ENCODE measurements at regions not wholly inside any gene's neighbourhood (a gene's known extent, or its start where the extent isn't known, plus 50 kb on each side); places are given as distances from the start of the nearest gene placed in this dataset.

DNA sequence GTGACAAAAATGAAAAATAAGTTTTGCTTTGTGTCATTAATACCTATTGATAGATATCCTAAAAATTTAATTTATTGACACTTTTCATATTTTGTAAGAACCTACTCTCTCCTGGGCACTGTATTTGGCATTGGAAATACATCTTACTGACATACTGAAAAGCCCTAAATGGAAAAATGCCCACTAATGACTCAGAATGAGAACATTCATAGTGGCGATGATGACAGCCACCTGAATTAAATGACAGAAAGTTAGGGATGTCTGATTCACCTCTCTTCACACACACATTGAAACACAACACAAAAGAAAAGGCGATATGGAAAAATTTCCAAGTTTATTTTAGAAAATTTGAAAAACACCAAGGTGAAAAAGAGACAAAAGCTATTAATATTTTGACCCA, 992.3 kb downstream of the STPG2 start:
- no peaks in the 10 kb centered on the region for H3K36me3 ChIP-seq (ENCODE audit: insufficient read depth, low read length)
- H2AFZ ChIP-seq (ENCODE audit: low read length): no peak overlapping the region
- H3K9me3 ChIP-seq (ENCODE audit: insufficient read depth, low read depth, low read length): no peaks in the 10 kb centered on the region
- no peaks in the 10 kb centered on the region for H3K4me1 ChIP-seq (ENCODE audit: insufficient read depth, low read length, poor library complexity, severe bottlenecking)
- no peak overlapping the region for H3K9ac ChIP-seq (ENCODE audit: low read depth, low read length, poor library complexity, severe bottlenecking)
- TF ChIP-seq, protein P1, sequence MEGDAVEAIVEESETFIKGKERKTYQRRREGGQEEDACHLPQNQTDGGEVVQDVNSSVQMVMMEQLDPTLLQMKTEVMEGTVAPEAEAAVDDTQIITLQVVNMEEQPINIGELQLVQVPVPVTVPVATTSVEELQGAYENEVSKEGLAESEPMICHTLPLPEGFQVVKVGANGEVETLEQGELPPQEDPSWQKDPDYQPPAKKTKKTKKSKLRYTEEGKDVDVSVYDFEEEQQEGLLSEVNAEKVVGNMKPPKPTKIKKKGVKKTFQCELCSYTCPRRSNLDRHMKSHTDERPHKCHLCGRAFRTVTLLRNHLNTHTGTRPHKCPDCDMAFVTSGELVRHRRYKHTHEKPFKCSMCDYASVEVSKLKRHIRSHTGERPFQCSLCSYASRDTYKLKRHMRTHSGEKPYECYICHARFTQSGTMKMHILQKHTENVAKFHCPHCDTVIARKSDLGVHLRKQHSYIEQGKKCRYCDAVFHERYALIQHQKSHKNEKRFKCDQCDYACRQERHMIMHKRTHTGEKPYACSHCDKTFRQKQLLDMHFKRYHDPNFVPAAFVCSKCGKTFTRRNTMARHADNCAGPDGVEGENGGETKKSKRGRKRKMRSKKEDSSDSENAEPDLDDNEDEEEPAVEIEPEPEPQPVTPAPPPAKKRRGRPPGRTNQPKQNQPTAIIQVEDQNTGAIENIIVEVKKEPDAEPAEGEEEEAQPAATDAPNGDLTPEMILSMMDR (conservative IDR thresholded peaks at IDR 0.05; ENCODE audit: low read length): no peak
- no peak for TF ChIP-seq EZH2phosphoT487 (IDR thresholded peaks at IDR 0.05; ENCODE audit: borderline replicate concordance)
- H3K79me2 ChIP-seq (ENCODE audit: insufficient read depth, low read length): no peaks in the 10 kb centered on the region
- no peaks in the 10 kb centered on the region for H3F3A ChIP-seq (ENCODE audit: low read depth)
- no peaks in the 10 kb centered on the region for H4K20me1 ChIP-seq (ENCODE audit: insufficient read depth, low read length, poor library complexity, severe bottlenecking)
- H3K4me3 ChIP-seq (ENCODE audit: low read length, poor library complexity, severe bottlenecking): no peak overlapping the region
- no peaks in the 10 kb centered on the region for H3K9me2 ChIP-seq (replicated peaks; ENCODE audit: low read depth, low read length)
- H3K27me3 ChIP-seq (ENCODE audit: insufficient read depth, low read length, poor library complexity, severe bottlenecking): no peaks in the 10 kb centered on the region
- H3K4me2 ChIP-seq (ENCODE audit: low read depth, low read length, poor library complexity, severe bottlenecking): no peak overlapping the region

DNA sequence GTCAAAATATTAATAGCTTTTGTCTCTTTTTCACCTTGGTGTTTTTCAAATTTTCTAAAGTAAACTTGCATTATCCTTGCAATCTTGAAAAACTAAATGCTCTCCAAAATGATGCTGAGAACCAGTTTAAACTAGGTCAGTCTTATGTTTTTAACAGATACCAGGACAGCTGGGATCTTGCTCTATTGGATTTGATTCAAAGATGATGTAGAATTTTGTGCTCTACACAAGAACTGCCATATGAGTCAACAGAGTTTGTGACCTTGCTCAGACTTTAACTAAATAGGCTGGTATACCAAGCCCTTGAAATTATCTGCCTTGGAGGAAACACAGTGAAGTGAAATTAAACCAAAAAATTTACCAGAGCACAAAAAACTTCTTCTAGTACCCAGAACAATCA, 991.1 kb downstream of the STPG2 start:
- no peaks in the 10 kb centered on the region for H3K36me3 ChIP-seq (ENCODE audit: insufficient read depth, low read length)
- H3K4me1 ChIP-seq (ENCODE audit: insufficient read depth, low read length, poor library complexity, severe bottlenecking): no peaks in the 10 kb centered on the region
- H3K4me2 ChIP-seq (ENCODE audit: low read depth, low read length, poor library complexity, severe bottlenecking): no peak overlapping the region
- H3K79me2 ChIP-seq (ENCODE audit: insufficient read depth, low read length): no peaks in the 10 kb centered on the region
- no peak overlapping the region for H3K9ac ChIP-seq (ENCODE audit: low read depth, low read length, poor library complexity, severe bottlenecking)
- no peaks in the 10 kb centered on the region for H3K9me3 ChIP-seq (ENCODE audit: insufficient read depth, low read depth, low read length)
- H4K20me1 ChIP-seq (ENCODE audit: insufficient read depth, low read length, poor library complexity, severe bottlenecking): no peaks in the 10 kb centered on the region
- TF ChIP-seq, protein P1 (conservative IDR thresholded peaks at IDR 0.05; ENCODE audit: low read length): no peak
- no peak for TF ChIP-seq EZH2phosphoT487 (IDR thresholded peaks at IDR 0.05; ENCODE audit: borderline replicate concordance)
- H3K9me2 ChIP-seq (replicated peaks; ENCODE audit: low read depth, low read length): no peaks in the 10 kb centered on the region
- no peaks in the 10 kb centered on the region for H3K27me3 ChIP-seq (ENCODE audit: insufficient read depth, low read length, poor library complexity, severe bottlenecking)
- no peaks in the 10 kb centered on the region for H3F3A ChIP-seq (ENCODE audit: low read depth)
- no peak overlapping the region for H3K4me3 ChIP-seq (ENCODE audit: low read length, poor library complexity, severe bottlenecking)
- no peak overlapping the region for H2AFZ ChIP-seq (ENCODE audit: low read length)

DNA sequence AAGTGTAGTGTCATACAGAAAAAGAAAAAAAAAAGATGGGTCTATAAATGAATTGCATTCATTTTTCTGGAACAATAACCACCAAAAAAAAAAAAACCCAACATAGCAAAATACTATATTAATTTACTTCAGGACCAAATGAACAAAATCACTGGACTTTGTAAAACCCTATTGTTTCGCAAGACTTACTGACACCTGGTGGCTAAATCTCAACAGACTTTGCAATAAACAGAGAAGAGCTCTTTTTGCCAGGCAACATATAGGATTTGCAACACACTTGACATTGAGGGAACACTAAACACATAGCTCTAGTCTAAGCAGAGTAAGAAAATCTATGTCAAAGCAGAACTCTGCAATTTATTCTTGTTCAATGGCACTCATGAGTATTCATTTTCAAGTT, 990.2 kb downstream of the STPG2 start:
- H3K9ac ChIP-seq (ENCODE audit: low read depth, low read length, poor library complexity, severe bottlenecking): no peak overlapping the region
- H3K9me3 ChIP-seq (ENCODE audit: insufficient read depth, low read depth, low read length): no peaks in the 10 kb centered on the region
- TF ChIP-seq, protein P1 (conservative IDR thresholded peaks at IDR 0.05; ENCODE audit: low read length): peak; percentile 66
- no peak for TF ChIP-seq EZH2phosphoT487 (IDR thresholded peaks at IDR 0.05; ENCODE audit: borderline replicate concordance)
- H3K4me2 ChIP-seq (ENCODE audit: low read depth, low read length, poor library complexity, severe bottlenecking): no peak overlapping the region
- H4K20me1 ChIP-seq (ENCODE audit: insufficient read depth, low read length, poor library complexity, severe bottlenecking): no peaks in the 10 kb centered on the region
- no peaks in the 10 kb centered on the region for H3K27me3 ChIP-seq (ENCODE audit: insufficient read depth, low read length, poor library complexity, severe bottlenecking)
- no peaks in the 10 kb centered on the region for H3K9me2 ChIP-seq (replicated peaks; ENCODE audit: low read depth, low read length)
- H3K4me1 ChIP-seq (ENCODE audit: insufficient read depth, low read length, poor library complexity, severe bottlenecking): no peaks in the 10 kb centered on the region
- H3K36me3 ChIP-seq (ENCODE audit: insufficient read depth, low read length): no peaks in the 10 kb centered on the region
- H3K79me2 ChIP-seq (ENCODE audit: insufficient read depth, low read length): no peaks in the 10 kb centered on the region
- no peak overlapping the region for H2AFZ ChIP-seq (ENCODE audit: low read length)
- no peak overlapping the region for H3K4me3 ChIP-seq (ENCODE audit: low read length, poor library complexity, severe bottlenecking)
- H3F3A ChIP-seq (ENCODE audit: low read depth): no peaks in the 10 kb centered on the region
